Liver (tissue), 8 donors: ENCODE measurements at regions not wholly inside any gene's neighbourhood (a gene's known extent, or its start where the extent isn't known, plus 50 kb on each side); places are given as distances from the start of the nearest gene placed in this dataset.

ENCODE experiments used
- DNase-seq: peaks from one replicate; pipeline ENCODE4 v3.0.0-alpha.2; 2017; ENCODE audit warnings: low spot score
- H3K27ac ChIP-seq, 2 donors: one replicate each; pipeline ENCODE4 v1.7.0; 2013; ENCODE audit warnings: inconsistent platforms in 2 of 2, low read length in 2 of 2, control low read depth in 1 of 2, low read depth in 1 of 2, mild to moderate bottlenecking in 1 of 2
- H3K27me3 ChIP-seq, 4 donors: one replicate each; pipeline versions ENCODE4 v1.6.1 to v1.7.0; 2013; ENCODE audit warnings: low read length in 3 of 4, inconsistent platforms in 1 of 4, mild to moderate bottlenecking in 1 of 4, moderate library complexity in 1 of 4; ENCODE audit not compliant: control insufficient read depth in 4 of 4, insufficient read depth in 4 of 4
- H3K36me3 ChIP-seq, 4 donors: one replicate each; pipeline versions ENCODE4 v1.6.1 to v1.7.0; 2013; ENCODE audit warnings: low read length in 3 of 4, mild to moderate bottlenecking in 3 of 4, low read depth in 1 of 4, moderate library complexity in 1 of 4; ENCODE audit not compliant: control insufficient read depth in 4 of 4, insufficient read depth in 3 of 4
- H3K4me1 ChIP-seq, 4 donors: one replicate each; pipeline versions ENCODE4 v1.6.1 to v1.7.0; 2013; ENCODE audit warnings: low read length in 3 of 4, mild to moderate bottlenecking in 3 of 4, moderate library complexity in 1 of 4; ENCODE audit not compliant: control insufficient read depth in 4 of 4, insufficient read depth in 4 of 4
- H3K4me3 ChIP-seq, 3 donors: one replicate each; pipeline versions ENCODE4 v1.6.1 to v1.7.0; 2013; ENCODE audit warnings: low read length in 3 of 3, control low read depth in 1 of 3, low read depth in 1 of 3, mild to moderate bottlenecking in 1 of 3
- H3K9ac ChIP-seq, 2 donors: one replicate each; pipeline ENCODE4 v1.7.0; 2013; ENCODE audit warnings: low read length in 2 of 2, mild to moderate bottlenecking in 2 of 2, moderate library complexity in 2 of 2, control low read depth in 1 of 2, low read depth in 1 of 2
- H3K9me3 ChIP-seq, 4 donors: one replicate each; pipeline versions ENCODE4 v1.6.1 to v1.7.0; 2013; ENCODE audit warnings: low read length in 3 of 4; ENCODE audit not compliant: control insufficient read depth in 4 of 4
- FOXA1 ChIP-seq: IDR thresholded peaks from 2 replicates; pipeline ENCODE4 v1.6.1; 2016; ENCODE audit warnings: antibody characterized with exemption
- FOXA2 ChIP-seq: IDR thresholded peaks from 2 replicates; pipeline ENCODE4 v1.6.1; 2016; ENCODE audit warnings: antibody characterized with exemption
- HNF4A ChIP-seq, 2 donors: conservative IDR thresholded peaks; 2 replicates each; pipeline ENCODE4 v1.6.1; 2016; ENCODE audit warnings: antibody characterized with exemption in 2 of 2, mild to moderate bottlenecking in 2 of 2
- HNF4G ChIP-seq: IDR thresholded peaks from 2 replicates; pipeline ENCODE4 v1.6.1; 2016; ENCODE audit warnings: antibody characterized with exemption
- JUND ChIP-seq, 2 donors: IDR thresholded peaks; 2 replicates each; pipeline ENCODE4 v1.6.1; 2016; ENCODE audit warnings: antibody characterized with exemption in 2 of 2
- MAX ChIP-seq: IDR thresholded peaks from 2 replicates; pipeline ENCODE4 v1.6.1; 2016; ENCODE audit warnings: antibody characterized with exemption
- NR2F2 ChIP-seq: IDR thresholded peaks from 2 replicates; pipeline ENCODE4 v1.6.1; 2016; ENCODE audit warnings: antibody characterized with exemption
- REST ChIP-seq: IDR thresholded peaks from 2 replicates; pipeline ENCODE4 v1.6.1; 2016; ENCODE audit warnings: antibody characterized with exemption, mild to moderate bottlenecking
- RXRA ChIP-seq, 2 donors: IDR thresholded peaks; 2 replicates each; pipeline ENCODE4 v1.6.1; 2017 to 2018; ENCODE audit warnings: antibody characterized with exemption in 2 of 2, mild to moderate bottlenecking in 1 of 2
- SP1 ChIP-seq: IDR thresholded peaks from 2 replicates; pipeline ENCODE4 v1.6.1; 2018; ENCODE audit warnings: antibody characterized with exemption, mild to moderate bottlenecking
- TAF1 ChIP-seq: conservative IDR thresholded peaks from 2 replicates; pipeline ENCODE4 v1.6.1; 2016; ENCODE audit warnings: antibody characterized with exemption, mild to moderate bottlenecking
- YY1 ChIP-seq: IDR thresholded peaks from 2 replicates; pipeline ENCODE4 v1.6.1; 2016; ENCODE audit warnings: antibody characterized with exemption, mild to moderate bottlenecking
- WGBS: extraction: QIAGEN DNeasy Blood & Tissue Kit; methylation state at CpG from one replicate; pipeline ENCODE4 v1.1.7; 2013; 5-methylcytosine and 5-hydroxymethylcytosine counted together
- TF ChIP-seq, protein P1 (sequence below): IDR thresholded peaks from 2 replicates; pipeline ENCODE4 v1.6.1; 2016; ENCODE audit warnings: antibody characterized with exemption
- TF ChIP-seq, protein P2 (sequence below): IDR thresholded peaks from 2 replicates; pipeline ENCODE4 v1.6.1; 2016; ENCODE audit warnings: antibody characterized with exemption
- TF ChIP-seq, protein P3 (sequence below): fragments of 150-350 bp; IDR thresholded peaks from 2 replicates; pipeline ENCODE4 v1.5.1; 2017; ENCODE audit warnings: improper control_type of control experiment, low read depth, low read length; ENCODE audit not compliant: missing input control
- donor health status: healthy.
- donor health status: healthy.
- donor health status: healthy.
- donor health status: healthy.
- donor health status: healthy.

- H3K9ac ChIP-seq = no peak overlapping the region
- H3K4me3 ChIP-seq = no peak overlapping the region
- no peak for DNase-seq
- peaks cover 0 to 3% (median 0%) of the 10 kb centered on the region in 4 donors for H3K9me3 ChIP-seq
- H3K36me3 ChIP-seq = no peaks in the 10 kb centered on the region
- no peak for TF ChIP-seq TAF1
- TF ChIP-seq YY1 = no peak
- TF ChIP-seq FOXA2 = no peak
- TF ChIP-seq, protein P1, sequence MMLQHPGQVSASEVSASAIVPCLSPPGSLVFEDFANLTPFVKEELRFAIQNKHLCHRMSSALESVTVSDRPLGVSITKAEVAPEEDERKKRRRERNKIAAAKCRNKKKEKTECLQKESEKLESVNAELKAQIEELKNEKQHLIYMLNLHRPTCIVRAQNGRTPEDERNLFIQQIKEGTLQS = no peak
- TF ChIP-seq JUND (IDR thresholded peaks at IDR 0.05) = no peak
- TF ChIP-seq, protein P2, sequence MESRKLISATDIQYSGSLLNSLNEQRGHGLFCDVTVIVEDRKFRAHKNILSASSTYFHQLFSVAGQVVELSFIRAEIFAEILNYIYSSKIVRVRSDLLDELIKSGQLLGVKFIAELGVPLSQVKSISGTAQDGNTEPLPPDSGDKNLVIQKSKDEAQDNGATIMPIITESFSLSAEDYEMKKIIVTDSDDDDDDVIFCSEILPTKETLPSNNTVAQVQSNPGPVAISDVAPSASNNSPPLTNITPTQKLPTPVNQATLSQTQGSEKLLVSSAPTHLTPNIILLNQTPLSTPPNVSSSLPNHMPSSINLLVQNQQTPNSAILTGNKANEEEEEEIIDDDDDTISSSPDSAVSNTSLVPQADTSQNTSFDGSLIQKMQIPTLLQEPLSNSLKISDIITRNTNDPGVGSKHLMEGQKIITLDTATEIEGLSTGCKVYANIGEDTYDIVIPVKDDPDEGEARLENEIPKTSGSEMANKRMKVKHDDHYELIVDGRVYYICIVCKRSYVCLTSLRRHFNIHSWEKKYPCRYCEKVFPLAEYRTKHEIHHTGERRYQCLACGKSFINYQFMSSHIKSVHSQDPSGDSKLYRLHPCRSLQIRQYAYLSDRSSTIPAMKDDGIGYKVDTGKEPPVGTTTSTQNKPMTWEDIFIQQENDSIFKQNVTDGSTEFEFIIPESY = no peak
- H3K27ac ChIP-seq = no peak overlapping the region
- H3K4me1 ChIP-seq = no peaks in the 10 kb centered on the region
- 83% methylated on average over 8 of the region's 8 CpGs for WGBS
- no peaks in the 10 kb centered on the region for H3K27me3 ChIP-seq
Measured at GRCh38 chr2:221704442-221704841, 132.3 kb upstream of the EPHA4 start.

DNA sequence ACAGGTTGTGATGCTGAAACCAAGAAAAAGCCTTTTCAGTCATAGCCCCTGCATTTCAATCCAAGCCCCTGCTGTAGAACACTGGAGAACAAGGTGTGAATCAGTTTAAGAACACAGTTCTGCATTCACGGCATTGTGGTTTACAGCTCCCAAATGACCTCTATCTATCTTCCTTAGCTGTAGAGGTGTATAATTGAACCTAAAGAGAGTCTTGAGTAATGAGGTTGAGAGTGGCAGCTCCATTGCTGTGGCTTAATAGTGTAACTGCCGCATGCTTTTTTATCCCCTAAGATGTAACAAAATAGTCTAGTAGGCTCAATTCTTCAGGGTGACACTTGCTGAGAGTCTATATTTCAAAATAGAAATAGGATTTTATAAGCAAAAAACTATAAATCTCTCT lies 121.3 kb upstream of the EPHA4 start:
- Histone ChIP-seq H3K27ac (no peak overlapping the region), H3K4me1 (no peaks in the 10 kb centered on the region), H3K36me3 (no peaks in the 10 kb centered on the region), H3K9me3 (no peaks in the 10 kb centered on the region), H3K4me3 (no peak overlapping the region), H3K27me3 (no peaks in the 10 kb centered on the region), H3K9ac (no peak overlapping the region)
- DNase-seq = no peak
- 77% methylated on average over 2 of the region's 2 CpGs for WGBS
- TF ChIP-seq YY1 (no peak), HNF4A (conservative IDR thresholded peaks at IDR 0.05) (no peak), TAF1 (no peak), REST (no peak), JUND (IDR thresholded peaks at IDR 0.05) (no peak), SP1 (no peak), FOXA1 (no peak), RXRA (IDR thresholded peaks at IDR 0.05) (no peak), HNF4G (no peak), MAX (no peak), NR2F2 (no peak)
- TF ChIP-seq, protein P1 = no peak
- TF ChIP-seq, protein P2 = no peak
- TF ChIP-seq, protein P3, sequence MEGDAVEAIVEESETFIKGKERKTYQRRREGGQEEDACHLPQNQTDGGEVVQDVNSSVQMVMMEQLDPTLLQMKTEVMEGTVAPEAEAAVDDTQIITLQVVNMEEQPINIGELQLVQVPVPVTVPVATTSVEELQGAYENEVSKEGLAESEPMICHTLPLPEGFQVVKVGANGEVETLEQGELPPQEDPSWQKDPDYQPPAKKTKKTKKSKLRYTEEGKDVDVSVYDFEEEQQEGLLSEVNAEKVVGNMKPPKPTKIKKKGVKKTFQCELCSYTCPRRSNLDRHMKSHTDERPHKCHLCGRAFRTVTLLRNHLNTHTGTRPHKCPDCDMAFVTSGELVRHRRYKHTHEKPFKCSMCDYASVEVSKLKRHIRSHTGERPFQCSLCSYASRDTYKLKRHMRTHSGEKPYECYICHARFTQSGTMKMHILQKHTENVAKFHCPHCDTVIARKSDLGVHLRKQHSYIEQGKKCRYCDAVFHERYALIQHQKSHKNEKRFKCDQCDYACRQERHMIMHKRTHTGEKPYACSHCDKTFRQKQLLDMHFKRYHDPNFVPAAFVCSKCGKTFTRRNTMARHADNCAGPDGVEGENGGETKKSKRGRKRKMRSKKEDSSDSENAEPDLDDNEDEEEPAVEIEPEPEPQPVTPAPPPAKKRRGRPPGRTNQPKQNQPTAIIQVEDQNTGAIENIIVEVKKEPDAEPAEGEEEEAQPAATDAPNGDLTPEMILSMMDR = no peak
